ENCODE measurements at regions not wholly inside any gene's neighbourhood (a gene's known extent, or its start where the extent isn't known, plus 50 kb on each side); places are given as distances from the start of the nearest gene placed in this dataset.

- peaks cover 0 to 8% (median 2%) of the 10 kb centered on the region in 3 donors for H3K9me3 Mint-ChIP-seq
- no peak overlapping the region for H3K27ac Mint-ChIP-seq
- Histone ChIP-seq H3K27me3 (replicated peaks in 1 of 2; ENCODE audit: control insufficient read depth in 2 of 2, extremely low read depth in 1 of 2, insufficient read depth in 2 of 2, low read length in 1 of 2) (no peaks in the 10 kb centered on the region), H3K36me3 (ENCODE audit: control insufficient read depth in 2 of 2, extremely low read depth in 1 of 2, insufficient read depth in 1 of 2, low read length in 1 of 2) (no peaks in the 10 kb centered on the region), H3K9me3 (no peaks in the 10 kb centered on the region), H3K27ac (ENCODE audit: low read length) (no peak overlapping the region), H3K4me1 (ENCODE audit: control insufficient read depth in 1 of 2, extremely low read depth in 1 of 2, insufficient read depth in 2 of 2, low read length in 2 of 2) (no peaks in the 10 kb centered on the region), H3K4me3 (ENCODE audit: control insufficient read depth in 1 of 2, extremely low read depth in 1 of 2, low read length in 1 of 2) (no peak overlapping the region)
- H3K36me3 Mint-ChIP-seq, result no peaks in the 10 kb centered on the region
- H3K27me3 Mint-ChIP-seq, result no peaks in the 10 kb centered on the region
- no peaks in the 10 kb centered on the region for H3K4me1 Mint-ChIP-seq
- ATAC-seq (replicated peaks in 1 of 4) (no peak), DNase-seq (no peak)
- POLR2A ChIA-PET, result no interaction called here
- no CpG with 5 or more reads among the region's 3 CpGs for WGBS (ENCODE audit: insufficient coverage)
- CTCF ChIA-PET, result no interaction called here
- no peak overlapping the region for H3K4me3 Mint-ChIP-seq
Observed at GRCh38 chr4:125125276-125125675, 189.5 kb upstream of the FAT4 start.

- CTCF ChIA-PET, result no interaction called here
Observed at GRCh38 chr4:125123570-125124109, 191.1 kb upstream of the FAT4 start.

GRCh38 chr4:125121581-125121980 lies 193.2 kb upstream of the FAT4 start:
- no peak overlapping the region for H3K27ac ChIP-seq (ENCODE audit: low read length)
- H3K27me3 ChIP-seq (replicated peaks in 1 of 2; ENCODE audit: control insufficient read depth in 2 of 2, extremely low read depth in 1 of 2, insufficient read depth in 2 of 2, low read length in 1 of 2), result no peaks in the 10 kb centered on the region
- H3K4me1 ChIP-seq (ENCODE audit: control insufficient read depth in 1 of 2, extremely low read depth in 1 of 2, insufficient read depth in 2 of 2, low read length in 2 of 2), result no peaks in the 10 kb centered on the region
- ATAC-seq (replicated peaks in 1 of 4) (no peak), DNase-seq (no peak)
- H3K4me3 ChIP-seq (ENCODE audit: control insufficient read depth in 1 of 2, extremely low read depth in 1 of 2, low read length in 1 of 2), result no peak overlapping the region
- H3K36me3 Mint-ChIP-seq, result no peaks in the 10 kb centered on the region
- POLR2A ChIA-PET, result no interaction called here
- peaks cover 3 to 5% (median 5%) of the 10 kb centered on the region in 3 donors for H3K9me3 Mint-ChIP-seq
- H3K4me1 Mint-ChIP-seq, result no peaks in the 10 kb centered on the region
- no peak overlapping the region for H3K27ac Mint-ChIP-seq
- no peaks in the 10 kb centered on the region for H3K27me3 Mint-ChIP-seq
- CTCF ChIA-PET, result no interaction called here
- H3K4me3 Mint-ChIP-seq, result no peak overlapping the region
- H3K36me3 ChIP-seq (ENCODE audit: control insufficient read depth in 2 of 2, extremely low read depth in 1 of 2, insufficient read depth in 1 of 2, low read length in 1 of 2), result no peaks in the 10 kb centered on the region
- no peaks in the 10 kb centered on the region for H3K9me3 ChIP-seq

More at GRCh38 chr4:125123570-125124109, 191.1 kb upstream of the FAT4 start:
- Histone ChIP-seq H3K27me3 (replicated peaks in 1 of 2; ENCODE audit: control insufficient read depth in 2 of 2, extremely low read depth in 1 of 2, insufficient read depth in 2 of 2, low read length in 1 of 2) (no peaks in the 10 kb centered on the region), H3K27ac (ENCODE audit: low read length) (no peak overlapping the region), H3K9me3 (no peaks in the 10 kb centered on the region), H3K36me3 (ENCODE audit: control insufficient read depth in 2 of 2, extremely low read depth in 1 of 2, insufficient read depth in 1 of 2, low read length in 1 of 2) (no peaks in the 10 kb centered on the region), H3K4me1 (ENCODE audit: control insufficient read depth in 1 of 2, extremely low read depth in 1 of 2, insufficient read depth in 2 of 2, low read length in 2 of 2) (no peaks in the 10 kb centered on the region), H3K4me3 (ENCODE audit: control insufficient read depth in 1 of 2, extremely low read depth in 1 of 2, low read length in 1 of 2) (no peak overlapping the region)
- no peaks in the 10 kb centered on the region for H3K27me3 Mint-ChIP-seq
- peaks cover 0 to 6% (median 5%) of the 10 kb centered on the region in 3 donors for H3K9me3 Mint-ChIP-seq
- no peaks in the 10 kb centered on the region for H3K4me1 Mint-ChIP-seq
- no CpG with 5 or more reads among the region's 3 CpGs for WGBS (ENCODE audit: insufficient coverage)
- no peak for DNase-seq
- H3K27ac Mint-ChIP-seq, result no peak overlapping the region
- H3K36me3 Mint-ChIP-seq, result no peaks in the 10 kb centered on the region
- no peak for ATAC-seq (replicated peaks in 1 of 4)
- H3K4me3 Mint-ChIP-seq, result no peak overlapping the region
- POLR2A ChIA-PET, result no interaction called here

- Mint-ChIP-seq H3K4me3 (no peak overlapping the region), H3K36me3 (no peaks in the 10 kb centered on the region), H3K27me3 (no peaks in the 10 kb centered on the region), H3K4me1 (no peaks in the 10 kb centered on the region), H3K27ac (no peak overlapping the region), H3K9me3 (peaks cover 0 to 3% (median 2%) of the 10 kb centered on the region in 3 donors)
- Histone ChIP-seq H3K9me3 (no peaks in the 10 kb centered on the region), H3K36me3 (ENCODE audit: control insufficient read depth in 2 of 2, extremely low read depth in 1 of 2, insufficient read depth in 1 of 2, low read length in 1 of 2) (no peaks in the 10 kb centered on the region), H3K27ac (ENCODE audit: low read length) (no peak overlapping the region), H3K27me3 (replicated peaks in 1 of 2; ENCODE audit: control insufficient read depth in 2 of 2, extremely low read depth in 1 of 2, insufficient read depth in 2 of 2, low read length in 1 of 2) (no peaks in the 10 kb centered on the region), H3K4me1 (ENCODE audit: control insufficient read depth in 1 of 2, extremely low read depth in 1 of 2, insufficient read depth in 2 of 2, low read length in 2 of 2) (no peaks in the 10 kb centered on the region), H3K4me3 (ENCODE audit: control insufficient read depth in 1 of 2, extremely low read depth in 1 of 2, low read length in 1 of 2) (no peak overlapping the region)
- WGBS (ENCODE audit: insufficient coverage), result no CpG with 5 or more reads among the region's 1 CpG
- ChIA-PET POLR2A (no interaction called here), CTCF (no interaction called here)
- DNase-seq, result no peak
- ATAC-seq (replicated peaks in 1 of 4), result no peak
Observed at GRCh38 chr4:125116431-125116830, 198.3 kb upstream of the FAT4 start.

GRCh38 chr4:125115941-125116340 lies 198.8 kb upstream of the FAT4 start:
- Mint-ChIP-seq H3K27me3 (no peaks in the 10 kb centered on the region), H3K4me3 (no peak overlapping the region), H3K4me1 (no peaks in the 10 kb centered on the region), H3K9me3 (peaks cover 0 to 7% (median 2%) of the 10 kb centered on the region in 3 donors), H3K36me3 (no peaks in the 10 kb centered on the region), H3K27ac (no peak overlapping the region)
- H3K4me3 ChIP-seq (ENCODE audit: control insufficient read depth in 1 of 2, extremely low read depth in 1 of 2, low read length in 1 of 2), result no peak overlapping the region
- ATAC-seq (replicated peaks in 1 of 4), result no peak
- no peak overlapping the region for H3K27ac ChIP-seq (ENCODE audit: low read length)
- no peak for DNase-seq
- ChIA-PET CTCF (no interaction called here), POLR2A (no interaction called here)
- no peaks in the 10 kb centered on the region for H3K36me3 ChIP-seq (ENCODE audit: control insufficient read depth in 2 of 2, extremely low read depth in 1 of 2, insufficient read depth in 1 of 2, low read length in 1 of 2)
- H3K9me3 ChIP-seq, result no peaks in the 10 kb centered on the region
- WGBS (ENCODE audit: insufficient coverage), result no CpG with 5 or more reads among the region's 5 CpGs
- H3K4me1 ChIP-seq (ENCODE audit: control insufficient read depth in 1 of 2, extremely low read depth in 1 of 2, insufficient read depth in 2 of 2, low read length in 2 of 2), result no peaks in the 10 kb centered on the region
- no peaks in the 10 kb centered on the region for H3K27me3 ChIP-seq (replicated peaks in 1 of 2; ENCODE audit: control insufficient read depth in 2 of 2, extremely low read depth in 1 of 2, insufficient read depth in 2 of 2, low read length in 1 of 2)

GRCh38 chr4:125115476-125115875 lies 199.3 kb upstream of the FAT4 start:
- ChIA-PET POLR2A (no interaction called here), CTCF (no interaction called here)
- H3K27ac ChIP-seq (ENCODE audit: low read length), result no peak overlapping the region
- no peaks in the 10 kb centered on the region for H3K9me3 ChIP-seq
- H3K27me3 ChIP-seq (replicated peaks in 1 of 2; ENCODE audit: control insufficient read depth in 2 of 2, extremely low read depth in 1 of 2, insufficient read depth in 2 of 2, low read length in 1 of 2), result no peaks in the 10 kb centered on the region
- ATAC-seq (replicated peaks in 1 of 4) (no peak), DNase-seq (no peak)
- no peaks in the 10 kb centered on the region for H3K4me1 ChIP-seq (ENCODE audit: control insufficient read depth in 1 of 2, extremely low read depth in 1 of 2, insufficient read depth in 2 of 2, low read length in 2 of 2)
- no CpG with 5 or more reads among the region's 1 CpG for WGBS (ENCODE audit: insufficient coverage)
- H3K4me3 Mint-ChIP-seq, result no peak overlapping the region
- no peaks in the 10 kb centered on the region for H3K36me3 Mint-ChIP-seq
- H3K4me1 Mint-ChIP-seq, result no peaks in the 10 kb centered on the region
- H3K36me3 ChIP-seq (ENCODE audit: control insufficient read depth in 2 of 2, extremely low read depth in 1 of 2, insufficient read depth in 1 of 2, low read length in 1 of 2), result no peaks in the 10 kb centered on the region
- no peak overlapping the region for H3K4me3 ChIP-seq (ENCODE audit: control insufficient read depth in 1 of 2, extremely low read depth in 1 of 2, low read length in 1 of 2)
- H3K27me3 Mint-ChIP-seq, result no peaks in the 10 kb centered on the region
- H3K27ac Mint-ChIP-seq, result no peak overlapping the region
- H3K9me3 Mint-ChIP-seq, result peaks cover 0 to 7% (median 2%) of the 10 kb centered on the region in 3 donors

- Histone ChIP-seq H3K27me3 (replicated peaks in 1 of 2; ENCODE audit: control insufficient read depth in 2 of 2, extremely low read depth in 1 of 2, insufficient read depth in 2 of 2, low read length in 1 of 2) (no peaks in the 10 kb centered on the region), H3K9me3 (no peaks in the 10 kb centered on the region), H3K4me1 (ENCODE audit: control insufficient read depth in 1 of 2, extremely low read depth in 1 of 2, insufficient read depth in 2 of 2, low read length in 2 of 2) (no peaks in the 10 kb centered on the region), H3K4me3 (ENCODE audit: control insufficient read depth in 1 of 2, extremely low read depth in 1 of 2, low read length in 1 of 2) (no peak overlapping the region), H3K27ac (ENCODE audit: low read length) (no peak overlapping the region), H3K36me3 (ENCODE audit: control insufficient read depth in 2 of 2, extremely low read depth in 1 of 2, insufficient read depth in 1 of 2, low read length in 1 of 2) (no peaks in the 10 kb centered on the region)
- H3K9me3 Mint-ChIP-seq, result peaks cover 0 to 4% (median 0%) of the 10 kb centered on the region in 3 donors
- no peaks in the 10 kb centered on the region for H3K27me3 Mint-ChIP-seq
- ATAC-seq (replicated peaks in 1 of 4) (no peak), DNase-seq (no peak)
- H3K36me3 Mint-ChIP-seq, result no peaks in the 10 kb centered on the region
- ChIA-PET POLR2A (no interaction called here), CTCF (no interaction called here)
- no peaks in the 10 kb centered on the region for H3K4me1 Mint-ChIP-seq
- WGBS (ENCODE audit: insufficient coverage), result no CpG with 5 or more reads among the region's 3 CpGs
- no peak overlapping the region for H3K27ac Mint-ChIP-seq
- H3K4me3 Mint-ChIP-seq, result no peak overlapping the region
Observed at GRCh38 chr4:125112536-125112935, 202.2 kb upstream of the FAT4 start.
